B cell (primary cell): ENCODE measurements at regions not wholly inside any gene's neighbourhood (a gene's known extent, or its start where the extent isn't known, plus 50 kb on each side); places are given as distances from the start of the nearest gene placed in this dataset.

Experiments used
- ATAC-seq: fragments of 200-7000 bp; cut with Tn5 transposase; one replicate; pipeline ENCODE4 v1.10.0; 2021; ENCODE audit warnings: low read depth, mild to moderate bottlenecking, moderate number of reproducible peaks, moderate library complexity
- CTCF ChIA-PET: fragments of 350-600 bp; sonication (Branson Sonifier 250); formaldehyde crosslinking; loops from one replicate; lab custom pipeline; 2021; ENCODE audit warnings: antibody characterized with exemption, inconsistent platforms; lab: Charles Lee
- POLR2A ChIA-PET: fragments of 350-600 bp; sonication (Branson Sonifier 250); formaldehyde crosslinking; loops from one replicate; lab custom pipeline; 2021; ENCODE audit warnings: antibody characterized with exemption; lab: Charles Lee
- DNase-seq: peaks from one replicate; pipeline ENCODE4 v3.0.0; 2013
- H2AFZ ChIP-seq: 2 replicates; pipeline ENCODE4 v1.6.1; 2012; ENCODE audit warnings: mild to moderate bottlenecking, low read depth, low read length; ENCODE audit not compliant: insufficient read depth, poor library complexity, severe bottlenecking
- H3K27ac ChIP-seq, 2 donors: 1 replicate in 1 of 2; 2 replicates in 1 of 2; pipeline ENCODE4 v1.5.1; 2012 to 2013; ENCODE audit warnings: low read length in 2 of 2, mild to moderate bottlenecking in 2 of 2, moderate library complexity in 1 of 2
- H3K27me3 ChIP-seq, 4 experiments: fragments of 200-600 bp in 1 of 4; sonication (generic) in 1 of 4; replicated peaks in 1 of 4; 1 replicate in 2 of 4; 2 replicates in 2 of 4; pipeline versions ENCODE4 v1.6.1 to v1.7.0; 2013 to 2016; ENCODE audit warnings: low read length in 3 of 4, mild to moderate bottlenecking in 2 of 4, mixed read lengths in 1 of 4, moderate library complexity in 1 of 4; ENCODE audit not compliant: insufficient read depth in 4 of 4, control insufficient read depth in 3 of 4; ENCODE audit errors: control extremely low read depth in 1 of 4
- H3K36me3 ChIP-seq, 2 experiments: replicated peaks in 1 of 2; 1 replicate in 1 of 2; 2 replicates in 1 of 2; pipeline versions ENCODE4 v1.6.1 to v1.7.1; 2013; ENCODE audit warnings: low read length in 1 of 2; ENCODE audit not compliant: insufficient read depth in 2 of 2, control insufficient read depth in 1 of 2; ENCODE audit errors: control extremely low read depth in 1 of 2, extremely low read depth in 1 of 2
- H3K4me1 ChIP-seq, 2 donors: fragments of 200-600 bp in 1 of 2; sonication (generic) in 1 of 2; 1 replicate in 1 of 2; 2 replicates in 1 of 2; pipeline versions ENCODE4 v1.5.1 to v1.6.1; 2013 to 2017; ENCODE audit warnings: low read length in 2 of 2; ENCODE audit not compliant: control insufficient read depth in 2 of 2, insufficient read depth in 2 of 2
- H3K4me2 ChIP-seq: replicated peaks from 2 replicates; pipeline ENCODE3; 2012; ENCODE audit warnings: mild to moderate bottlenecking, low read depth, low read length; ENCODE audit not compliant: poor library complexity, severe bottlenecking
- H3K4me3 ChIP-seq, 5 experiments: fragments of 200-600 bp in 1 of 5; sonication (generic) in 1 of 5; 1 replicate in 3 of 5; 2 replicates in 2 of 5; pipeline versions ENCODE4 v1.5.1 to v1.7.0; 2011 to 2016; ENCODE audit warnings: low read length in 4 of 5, mild to moderate bottlenecking in 4 of 5, low read depth in 2 of 5, control low read depth in 1 of 5, moderate library complexity in 1 of 5; ENCODE audit not compliant: insufficient read depth in 1 of 5; ENCODE audit errors: control extremely low read depth in 1 of 5, extremely low read depth in 1 of 5
- H3K79me2 ChIP-seq: fragments of 200-600 bp; sonication (generic); one replicate; pipeline ENCODE4 v1.6.0; 2016; ENCODE audit warnings: low read length; ENCODE audit not compliant: control insufficient read depth, insufficient read depth
- H3K9ac ChIP-seq: fragments of 200-600 bp; sonication (generic); 2 replicates; pipeline ENCODE4 v1.6.1; 2017; ENCODE audit warnings: mild to moderate bottlenecking, low read length, moderate library complexity
- H3K9me3 ChIP-seq, 3 donors: one replicate each; pipeline versions ENCODE4 v1.6.1 to v1.7.1; 2013; ENCODE audit warnings: low read length in 2 of 3; ENCODE audit not compliant: control insufficient read depth in 2 of 3, insufficient read depth in 1 of 3; ENCODE audit errors: control extremely low read depth in 1 of 3
- H4K20me1 ChIP-seq: 2 replicates; pipeline ENCODE4 v1.6.0; 2012; ENCODE audit warnings: mild to moderate bottlenecking, low read length; ENCODE audit not compliant: insufficient read depth, control insufficient read depth, poor library complexity, severe bottlenecking
- H3K27ac Mint-ChIP-seq: one replicate; pipeline ENCODE4 v1.8.0; 2021; ENCODE audit warnings: mixed read lengths
- H3K27me3 Mint-ChIP-seq: one replicate; pipeline ENCODE4 v1.8.0; 2021; ENCODE audit warnings: mixed read lengths
- H3K4me1 Mint-ChIP-seq: one replicate; pipeline ENCODE4 v1.8.0; 2021; ENCODE audit warnings: mixed read lengths
- H3K4me3 Mint-ChIP-seq: one replicate; pipeline ENCODE4 v1.8.0; 2021; ENCODE audit warnings: mixed read lengths
- H3K9me3 Mint-ChIP-seq: one replicate; pipeline ENCODE4 v1.8.0; 2022; ENCODE audit warnings: mixed read lengths; ENCODE audit not compliant: insufficient read depth
- CTCF ChIP-seq: fragments of 200-600 bp; IDR thresholded peaks from one replicate; pipeline ENCODE4 v1.8.0; 2022; ENCODE audit warnings: antibody characterized with exemption, mild to moderate bottlenecking
- EZH2 ChIP-seq: IDR thresholded peaks from 2 replicates; pipeline ENCODE4 v1.6.1; 2012; ENCODE audit warnings: borderline replicate concordance, low read depth, mild to moderate bottlenecking, moderate library complexity, low read length; ENCODE audit not compliant: insufficient read depth, poor library complexity, severe bottlenecking
- WGBS: methylation state at CpG from one replicate; pipeline ENCODE4 v1.1.5; 2013; ENCODE audit warnings: missing lambda C conversion rate; ENCODE audit not compliant: insufficient coverage; 5-methylcytosine and 5-hydroxymethylcytosine counted together
- intact Hi-C: fragments of 100-400 bp; cut with micrococcal nuclease; formaldehyde crosslinking; loops from one replicate; pipeline ENCODE4 v1.10.0; 2022

DNA sequence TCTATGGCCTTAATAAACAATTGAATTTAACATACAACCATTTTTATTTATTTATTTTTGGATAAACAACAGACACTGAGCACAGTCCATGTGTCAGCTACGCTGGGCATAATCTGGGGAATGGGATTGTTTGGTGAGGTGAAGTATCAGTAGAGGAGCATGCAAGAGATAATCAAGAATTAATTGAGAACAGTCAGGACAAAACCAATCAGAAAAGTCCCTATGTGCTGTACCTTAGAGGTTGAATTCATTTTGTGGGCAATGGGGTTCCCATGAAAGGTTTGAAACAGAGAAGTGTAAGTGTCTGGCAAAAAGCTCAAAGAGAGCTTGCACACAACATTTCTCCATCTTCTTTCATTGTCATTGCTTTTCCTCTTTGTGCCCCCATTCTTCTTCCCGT is 198.2 kb downstream of the RNF144A start:
- no peaks in the 10 kb centered on the region for H3K9me3 ChIP-seq
- H3K4me2 ChIP-seq = no peak overlapping the region
- no peak for ATAC-seq
- no peak overlapping the region for H2AFZ ChIP-seq
- H3K27me3 Mint-ChIP-seq = peaks cover 24% of the 10 kb centered on the region
- no peaks in the 10 kb centered on the region for H3K4me1 ChIP-seq
- H3K4me3 Mint-ChIP-seq = no peak overlapping the region
- H3K9me3 Mint-ChIP-seq = peaks cover 2% of the 10 kb centered on the region
- no peak for DNase-seq
- POLR2A ChIA-PET = no interaction called here
- no peaks in the 10 kb centered on the region for H3K27me3 ChIP-seq
- H3K9ac ChIP-seq = no peak overlapping the region
- intact Hi-C loops = no loop called here
- CTCF ChIA-PET = no interaction called here
- H3K27ac Mint-ChIP-seq = no peak overlapping the region
- no peaks in the 10 kb centered on the region for H3K4me1 Mint-ChIP-seq
- no peak overlapping the region for H3K27ac ChIP-seq
- TF ChIP-seq EZH2 (no peak), CTCF (no peak)
- no peaks in the 10 kb centered on the region for H3K36me3 ChIP-seq
- H3K79me2 ChIP-seq = no peaks in the 10 kb centered on the region
- 40% methylated on average over 1 of the region's 2 CpGs for WGBS
- no peak overlapping the region for H3K4me3 ChIP-seq
- H4K20me1 ChIP-seq = no peaks in the 10 kb centered on the region

- intact Hi-C loops = no loop called here
- TF ChIP-seq CTCF (no peak), EZH2 (no peak)
- ATAC-seq (no peak), DNase-seq (no peak)
- H3K27ac ChIP-seq = no peak overlapping the region
- H3K4me3 Mint-ChIP-seq = no peak overlapping the region
- H3K4me2 ChIP-seq = no peak overlapping the region
- no peaks in the 10 kb centered on the region for H3K9me3 ChIP-seq
- H3K9ac ChIP-seq = no peak overlapping the region
- POLR2A ChIA-PET = no interaction called here
- no CpG with 5 or more reads among the region's 4 CpGs for WGBS
- no peaks in the 10 kb centered on the region for H3K4me1 ChIP-seq
- no peak overlapping the region for H2AFZ ChIP-seq
- H3K9me3 Mint-ChIP-seq = peaks cover 2% of the 10 kb centered on the region
- no peaks in the 10 kb centered on the region for H3K79me2 ChIP-seq
- no peaks in the 10 kb centered on the region for H3K27me3 ChIP-seq
- H3K4me1 Mint-ChIP-seq = no peaks in the 10 kb centered on the region
- H4K20me1 ChIP-seq = no peaks in the 10 kb centered on the region
- no peak overlapping the region for H3K4me3 ChIP-seq
- H3K36me3 ChIP-seq = no peaks in the 10 kb centered on the region
- H3K27me3 Mint-ChIP-seq = peaks cover 24% of the 10 kb centered on the region
- CTCF ChIA-PET = no interaction called here
- H3K27ac Mint-ChIP-seq = no peak overlapping the region
Measured at GRCh38 chr2:7115906-7116305, 198.7 kb downstream of the RNF144A start.
